ENCODE measurements at regions not wholly inside any gene's neighbourhood (a gene's known extent, or its start where the extent isn't known, plus 50 kb on each side); places are given as distances from the start of the nearest gene placed in this dataset.

DNA sequence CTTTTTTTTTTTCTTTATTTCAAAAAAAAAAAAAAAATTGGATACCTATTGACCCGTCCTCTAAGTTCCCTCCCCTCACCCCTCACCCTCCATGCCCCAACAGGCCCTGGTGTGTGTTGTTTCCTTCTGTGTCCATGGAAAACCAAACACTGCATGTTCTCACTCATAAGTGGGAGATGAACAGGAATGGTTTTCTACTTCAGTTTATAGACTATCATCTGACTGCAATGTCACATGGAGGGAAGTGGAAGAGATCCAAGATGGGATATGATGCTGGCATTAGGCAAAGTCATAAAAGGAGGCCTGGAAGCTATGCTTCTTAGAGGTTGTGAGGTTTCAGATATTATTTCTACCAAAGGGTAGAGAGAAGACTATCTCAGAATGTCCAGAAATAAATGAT is 237.5 kb downstream of the MAFB start:
- DNase-seq (ENCODE audit: low read depth) = no peak
- no peak for TF ChIP-seq CTCF (conservative IDR thresholded peaks at IDR 0.05; ENCODE audit: low read depth, low read length)

DNA sequence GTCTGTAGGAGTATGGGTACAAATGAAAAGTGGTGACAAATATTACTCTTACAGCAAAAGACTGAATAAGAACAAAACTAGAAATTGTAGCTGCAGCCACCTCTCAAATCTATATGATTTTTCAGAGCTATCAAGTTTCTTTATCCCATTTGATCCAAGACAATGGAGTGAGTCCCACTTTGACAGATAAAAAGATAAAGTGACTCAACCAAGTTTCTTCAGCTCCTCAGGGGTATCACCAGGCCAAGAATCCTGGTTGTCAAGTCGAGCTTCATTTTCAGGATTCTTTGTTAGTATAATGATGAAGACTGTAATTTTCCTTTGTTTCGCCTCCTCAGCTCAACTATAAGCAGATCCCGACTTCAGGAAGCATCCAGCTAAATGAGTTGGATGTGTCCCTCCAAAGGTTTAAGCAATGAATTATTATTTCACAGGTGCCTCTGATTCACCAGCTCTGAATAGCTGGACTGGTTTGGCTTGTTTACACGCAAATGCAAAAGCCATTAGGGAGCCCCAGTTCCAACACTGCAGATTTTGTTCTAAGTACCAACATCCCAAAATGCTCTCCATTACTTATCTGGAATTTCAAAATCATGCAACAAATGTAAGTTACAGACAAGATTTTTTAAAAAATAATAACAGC is 238.9 kb downstream of the MAFB start:
- TF ChIP-seq CTCF (conservative IDR thresholded peaks at IDR 0.05; ENCODE audit: low read depth, low read length) = no peak
- no peak overlapping the region for H3K4me3 ChIP-seq (ENCODE audit: low read depth, low read length)
- DNase-seq (ENCODE audit: low read depth) = no peak

More for the DNA sequence above, 237.5 kb downstream of the MAFB start:
- no peak overlapping the region for H3K4me3 ChIP-seq (ENCODE audit: low read depth, low read length)

- no peak for DNase-seq (ENCODE audit: low read depth)
- no peak overlapping the region for H3K4me3 ChIP-seq (ENCODE audit: low read depth, low read length)
- no peak for TF ChIP-seq CTCF (conservative IDR thresholded peaks at IDR 0.05; ENCODE audit: low read depth, low read length)
Measured at GRCh38 chr20:40449144-40449690, 239.8 kb downstream of the MAFB start.

GRCh38 chr20:40446888-40447287 is 242.1 kb downstream of the MAFB start:
- no peak for TF ChIP-seq CTCF (conservative IDR thresholded peaks at IDR 0.05; ENCODE audit: low read depth, low read length)
- DNase-seq (ENCODE audit: low read depth) = no peak
- no peak overlapping the region for H3K4me3 ChIP-seq (ENCODE audit: low read depth, low read length)

- H3K4me3 ChIP-seq (ENCODE audit: low read depth, low read length) = no peak overlapping the region
- DNase-seq (ENCODE audit: low read depth) = no peak
- TF ChIP-seq CTCF (conservative IDR thresholded peaks at IDR 0.05; ENCODE audit: low read depth, low read length) = no peak
Measured at GRCh38 chr20:40444516-40444915, 244.5 kb downstream of the MAFB start.

DNA sequence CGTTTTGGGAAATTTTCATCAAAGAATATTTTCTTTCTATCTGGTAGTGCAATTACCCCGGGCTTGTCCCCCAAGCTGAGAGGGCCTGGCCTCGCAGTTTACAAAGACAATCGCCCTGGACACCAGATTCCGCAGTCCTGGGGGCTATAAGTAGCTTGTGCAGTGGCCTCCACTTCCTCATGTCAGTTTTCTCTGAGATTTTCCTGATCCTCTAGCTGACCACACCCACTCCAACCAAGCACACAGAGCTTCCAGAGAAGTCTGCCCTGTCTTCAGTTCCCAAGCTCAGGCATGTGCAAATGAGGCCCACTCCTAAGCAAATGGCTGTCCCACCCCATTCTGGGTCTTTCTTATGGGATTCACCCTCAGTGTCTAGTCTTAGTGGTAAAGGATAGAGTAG is 245.3 kb downstream of the MAFB start:
- no peak for DNase-seq (ENCODE audit: low read depth)
- H3K4me3 ChIP-seq (ENCODE audit: low read depth, low read length) = no peak overlapping the region
- no peak for TF ChIP-seq CTCF (conservative IDR thresholded peaks at IDR 0.05; ENCODE audit: low read depth, low read length)

All from epithelial cell of proximal tubule (primary cell).